H1 (cell line): ENCODE measurements at regions not wholly inside any gene's neighbourhood (a gene's known extent, or its start where the extent isn't known, plus 50 kb on each side); places are given as distances from the start of the nearest gene placed in this dataset.

ENCODE experiments used
- CTCF ChIA-PET: fragments of 300-600 bp; sonication (Branson Sonifier 250); formaldehyde crosslinking; loops from one replicate; lab custom pipeline; 2021; ENCODE audit not compliant: partially characterized antibody; lab: Charles Lee
- POLR2A ChIA-PET: fragments of 300-600 bp; sonication (Branson Sonifier 250); formaldehyde crosslinking; loops from one replicate; lab custom pipeline; 2021; ENCODE audit warnings: inconsistent platforms; ENCODE audit not compliant: partially characterized antibody; lab: Charles Lee
- DNase-seq, 2 experiments: peaks; one replicate each; pipeline versions ENCODE4 v3.0.0 to v3.0.0-alpha.2; 2010 to 2022; ENCODE audit warnings: low spot score in 2 of 2, low read depth in 1 of 2, mixed read lengths in 1 of 2
- FAIRE-seq: peaks from 2 replicates; lab custom pipeline; 2011; peaks lifted over from hg19 to GRCh38; lab: Jason Lieb, UNC
- H2AFZ ChIP-seq: 2 replicates; pipeline ENCODE4 v1.8.1; 2012; ENCODE audit warnings: low read length, inconsistent platforms
- H2AK5ac ChIP-seq: 2 replicates; pipeline ENCODE4 v1.6.1; 2013; ENCODE audit warnings: low read depth, low read length
- H2BK120ac ChIP-seq: replicated peaks from 2 replicates; pipeline ENCODE3; 2013; ENCODE audit warnings: low read depth, low read length, inconsistent platforms
- H2BK12ac ChIP-seq: 2 replicates; pipeline ENCODE4 v1.6.1; 2013; ENCODE audit warnings: low read depth, low read length
- H2BK15ac ChIP-seq: 2 replicates; pipeline ENCODE4 v1.6.1; 2013; ENCODE audit warnings: low read length
- H2BK20ac ChIP-seq: 2 replicates; pipeline ENCODE4 v1.6.1; 2013; ENCODE audit warnings: low read length
- H2BK5ac ChIP-seq: 2 replicates; pipeline ENCODE4 v1.6.1; 2013; ENCODE audit warnings: low read depth, low read length
- H3K14ac ChIP-seq: 2 replicates; pipeline ENCODE4 v1.6.1; 2013; ENCODE audit warnings: inconsistent platforms; ENCODE audit not compliant: insufficient read length
- H3K18ac ChIP-seq: 2 replicates; pipeline ENCODE4 v1.6.1; 2013; ENCODE audit warnings: low read length; ENCODE audit errors: extremely low read depth
- H3K23ac ChIP-seq: 2 replicates; pipeline ENCODE4 v1.6.1; 2013; ENCODE audit warnings: inconsistent platforms; ENCODE audit not compliant: insufficient read length
- H3K23me2 ChIP-seq: 2 replicates; pipeline ENCODE4 v1.6.1; 2013; ENCODE audit warnings: low read depth, low read length
- H3K27ac ChIP-seq: 2 replicates; pipeline ENCODE4 v1.6.1; 2011; ENCODE audit warnings: low read depth, low read length, inconsistent platforms
- H3K27me3 ChIP-seq, 4 experiments: replicated peaks in 1 of 4; 1 replicate in 1 of 4; 2 replicates in 3 of 4; pipeline versions ENCODE4 v1.6.1 to v1.8.1; 2011 to 2013; ENCODE audit warnings: low read length in 3 of 4, mild to moderate bottlenecking in 3 of 4, inconsistent platforms in 2 of 4, mixed read lengths in 2 of 4, moderate library complexity in 1 of 4; ENCODE audit not compliant: control insufficient read depth in 3 of 4, insufficient read depth in 3 of 4; ENCODE audit errors: extremely low read depth in 1 of 4
- H3K36me3 ChIP-seq, 4 experiments: 2 replicates each; pipeline versions ENCODE4 v1.6.1 to v1.8.1; 2011 to 2013; ENCODE audit warnings: mild to moderate bottlenecking in 4 of 4, low read length in 3 of 4, moderate library complexity in 2 of 4, control low read depth in 1 of 4, inconsistent platforms in 1 of 4; ENCODE audit not compliant: insufficient read depth in 4 of 4, control insufficient read depth in 2 of 4
- H3K4ac ChIP-seq: replicated peaks from 2 replicates; pipeline ENCODE3; 2013; ENCODE audit warnings: low read length, low read depth, mixed read lengths, inconsistent platforms; ENCODE audit not compliant: insufficient read length
- H3K4me1 ChIP-seq, 4 experiments: replicated peaks in 1 of 4; 1 replicate in 1 of 4; 2 replicates in 3 of 4; pipeline versions ENCODE4 v1.6.1 to v1.8.1; 2011 to 2013; ENCODE audit warnings: low read length in 3 of 4, inconsistent platforms in 2 of 4, mixed read lengths in 1 of 4; ENCODE audit not compliant: insufficient read depth in 4 of 4, control insufficient read depth in 3 of 4
- H3K4me2 ChIP-seq, 2 experiments: 2 replicates each; pipeline versions ENCODE4 v1.6.1 to v1.8.1; 2011 to 2013; ENCODE audit warnings: low read depth in 2 of 2, low read length in 2 of 2, control low read depth in 1 of 2, inconsistent platforms in 1 of 2, mild to moderate bottlenecking in 1 of 2; ENCODE audit not compliant: insufficient read depth in 1 of 2
- H3K4me3 ChIP-seq, 4 experiments: fragments of 200-600, 300-600 bp in 1 of 4; sonication (generic), shearing (Covaris generic), sonication (Bioruptor Twin) in 1 of 4; 2 replicates each; pipeline versions ENCODE4 v1.5.1 to v1.8.1; 2011 to 2016; ENCODE audit warnings: low read length in 4 of 4, low read depth in 3 of 4, control low read depth in 2 of 4, inconsistent platforms in 2 of 4, mild to moderate bottlenecking in 2 of 4, mixed read lengths in 1 of 4, moderate library complexity in 1 of 4; ENCODE audit not compliant: insufficient read depth in 2 of 4; ENCODE audit errors: extremely low read depth in 1 of 4
- H3K56ac ChIP-seq: replicated peaks from 2 replicates; pipeline ENCODE3; 2013; ENCODE audit warnings: low read depth, mild to moderate bottlenecking, mixed read lengths, low read length, inconsistent platforms; ENCODE audit not compliant: insufficient read length
- H3K79me1 ChIP-seq: 2 replicates; pipeline ENCODE4 v1.6.1; 2013; ENCODE audit warnings: low read depth, low read length, control low read depth
- H3K79me2 ChIP-seq, 2 experiments: 2 replicates each; pipeline versions ENCODE4 v1.6.1 to v1.8.1; 2012 to 2013; ENCODE audit warnings: low read length in 2 of 2, mild to moderate bottlenecking in 2 of 2, inconsistent platforms in 1 of 2; ENCODE audit not compliant: insufficient read depth in 2 of 2, control insufficient read depth in 1 of 2
- H3K9ac ChIP-seq, 4 experiments: replicated peaks in 1 of 4; 1 replicate in 1 of 4; 2 replicates in 3 of 4; pipeline versions ENCODE4 v1.6.1 to v1.8.1; 2011 to 2013; ENCODE audit warnings: low read depth in 3 of 4, low read length in 3 of 4, control low read depth in 2 of 4, mild to moderate bottlenecking in 2 of 4, moderate library complexity in 2 of 4, inconsistent platforms in 1 of 4; ENCODE audit errors: extremely low read depth in 1 of 4
- H3K9me3 ChIP-seq, 2 experiments: 2 replicates each; pipeline versions ENCODE4 v1.6.1 to v1.8.1; 2012 to 2013; ENCODE audit warnings: mild to moderate bottlenecking in 2 of 2, moderate library complexity in 2 of 2, control low read depth in 1 of 2, inconsistent platforms in 1 of 2, low read depth in 1 of 2, low read length in 1 of 2, mixed read lengths in 1 of 2; ENCODE audit not compliant: insufficient read depth in 2 of 2
- H4K20me1 ChIP-seq, 2 experiments: replicated peaks in 1 of 2; 2 replicates each; pipeline versions ENCODE3 to v1.8.1; 2011 to 2013; ENCODE audit warnings: inconsistent platforms in 2 of 2, low read length in 2 of 2, mild to moderate bottlenecking in 1 of 2; ENCODE audit not compliant: insufficient read depth in 2 of 2, control insufficient read depth in 1 of 2
- H4K5ac ChIP-seq: 2 replicates; pipeline ENCODE4 v1.6.1; 2013; ENCODE audit warnings: low read length, low read depth, mixed read lengths, inconsistent platforms; ENCODE audit not compliant: insufficient read length
- H4K8ac ChIP-seq: 2 replicates; pipeline ENCODE4 v1.8.0; 2013; ENCODE audit warnings: mild to moderate bottlenecking, moderate library complexity, low read length, inconsistent platforms; ENCODE audit not compliant: insufficient read depth; ENCODE audit errors: extremely low read depth
- H4K91ac ChIP-seq: replicated peaks from 2 replicates; pipeline ENCODE3; 2013; ENCODE audit warnings: low read length, mixed read lengths, inconsistent platforms; ENCODE audit not compliant: insufficient read length
- EZH2 ChIP-seq: fragments of 200-600 bp; sonication (generic); IDR thresholded peaks from 2 replicates; pipeline ENCODE4 v1.7.1; 2012; ENCODE audit warnings: low read depth, mild to moderate bottlenecking, moderate library complexity, low read length, inconsistent platforms; ENCODE audit not compliant: severe bottlenecking
- JUND ChIP-seq: IDR thresholded peaks from 2 replicates; pipeline ENCODE4 v1.6.1; 2011; ENCODE audit warnings: mild to moderate bottlenecking, improper control_type of control experiment, low read length
- TBP ChIP-seq: IDR thresholded peaks from 2 replicates; pipeline ENCODE4 v1.6.1; 2011; ENCODE audit warnings: low read depth, low read length, improper control_type of control experiment
- WGBS, 2 experiments: shearing (Covaris generic) in 1 of 2; methylation state at CpG; one replicate each; pipeline versions ENCODE4 v1.1.6 to v1.1.7; 2013 to 2015; ENCODE audit warnings: low lambda C conversion rate in 2 of 2, mixed read lengths in 2 of 2, inconsistent platforms in 1 of 2, low coverage in 1 of 2, missing lambda C conversion rate in 1 of 2; ENCODE audit not compliant: insufficient replicate concordance in 2 of 2, insufficient coverage in 1 of 2, insufficient read length in 1 of 2; ENCODE audit errors: extremely low coverage in 1 of 2, missing lambda C conversion rate in 1 of 2; 5-methylcytosine and 5-hydroxymethylcytosine counted together

DNA sequence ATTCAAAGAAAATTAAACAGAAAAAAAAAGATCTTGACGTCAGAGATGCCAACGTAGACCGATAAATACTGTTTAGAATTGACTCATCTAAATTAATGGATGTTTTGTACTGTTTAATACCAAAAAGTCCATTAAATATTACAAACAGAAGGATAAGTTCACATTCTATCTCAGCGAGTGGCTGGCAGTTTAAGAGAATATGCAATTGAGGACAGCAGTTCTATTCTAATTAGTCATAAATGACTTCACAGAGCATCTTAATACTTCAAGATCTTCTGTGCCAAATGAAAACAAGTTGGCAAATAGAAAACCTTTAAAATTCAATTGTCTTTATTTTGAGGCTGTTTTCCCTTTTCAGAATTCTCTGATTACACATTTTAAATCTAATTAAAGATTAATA is 326.6 kb upstream of the NREP start:
- no peak for FAIRE-seq
- Histone ChIP-seq H2BK20ac (no peak overlapping the region), H3K27me3 (no peaks in the 10 kb centered on the region), H3K27ac (no peak overlapping the region), H3K4me3 (no peak overlapping the region), H3K23ac (no peak overlapping the region), H3K9ac (no peak overlapping the region), H3K79me1 (no peaks in the 10 kb centered on the region), H2BK15ac (no peak overlapping the region), H2BK120ac (no peak overlapping the region), H2AK5ac (no peak overlapping the region), H4K20me1 (no peaks in the 10 kb centered on the region), H3K18ac (no peak overlapping the region), H3K4me1 (no peaks in the 10 kb centered on the region), H3K56ac (no peak overlapping the region), H3K36me3 (no peaks in the 10 kb centered on the region), H4K5ac (no peak overlapping the region), H3K9me3 (no peaks in the 10 kb centered on the region), H2BK12ac (no peak overlapping the region), H2BK5ac (no peak overlapping the region), H4K91ac (no peak overlapping the region), H3K79me2 (no peaks in the 10 kb centered on the region), H3K14ac (no peak overlapping the region), H4K8ac (no peak overlapping the region), H3K4me2 (no peak overlapping the region), H3K23me2 (no peaks in the 10 kb centered on the region), H3K4ac (no peak overlapping the region), H2AFZ (no peak overlapping the region)
- DNase-seq: no peak
- ChIA-PET CTCF (interaction anchor here (1.3 kb wide), 1 partner anchor 12 kb away, joined by 3 read pairs; no protein-coding TSS in a partner anchor), POLR2A (no interaction called here)
- TF ChIP-seq JUND (no peak), TBP (no peak), EZH2 (no peak)
- WGBS, 2 experiments: 92% methylated on average over 4 of the region's 4 CpGs; no CpG with 5 or more reads in 1 of the 2 experiments
